OCI-LY7 (cell line): ENCODE measurements at regions not wholly inside any gene's neighbourhood (a gene's known extent, or its start where the extent isn't known, plus 50 kb on each side); places are given as distances from the start of the nearest gene placed in this dataset.

Experiments
- BruUV-seq: library from RNA; stranded (reverse); fragments of 400-500 nt; replicated peaks from 2 replicates; lab custom pipeline; 2021; lab: Mats Ljungman, UMichigan
- CTCF ChIA-PET: fragments of 300-600 bp; sonication (Branson Sonifier 250); formaldehyde crosslinking; loops from one replicate; lab custom pipeline; 2022; ENCODE audit warnings: antibody characterized with exemption; ENCODE audit not compliant: unreplicated experiment; lab: Charles Lee
- POLR2A ChIA-PET: fragments of 300-600 bp; sonication (Branson Sonifier 250); formaldehyde crosslinking; loops from one replicate; lab custom pipeline; 2022; ENCODE audit warnings: antibody characterized with exemption; lab: Charles Lee
- DNase-seq: peaks from one replicate; pipeline ENCODE4 v3.0.0-alpha.2; 2015; ENCODE audit warnings: low spot score
- H2AFZ ChIP-seq: fragments of 200-600 bp; sonication (generic), shearing (Covaris generic); 2 replicates; pipeline ENCODE4 v1.6.1; 2014; ENCODE audit warnings: mild to moderate bottlenecking, antibody characterized with exemption, low read length, moderate library complexity
- H3K27ac ChIP-seq: fragments of 200-600 bp; sonication (generic); 2 replicates; pipeline ENCODE4 v1.5.1; 2014; ENCODE audit warnings: mixed run types, low read depth, mild to moderate bottlenecking, moderate library complexity, low read length, inconsistent platforms; ENCODE audit not compliant: poor library complexity, severe bottlenecking
- H3K36me3 ChIP-seq: fragments of 200-600 bp; sonication (generic); 2 replicates; pipeline ENCODE4 v1.6.1; 2014; ENCODE audit warnings: mild to moderate bottlenecking, antibody characterized with exemption, low read length, moderate library complexity, mixed read lengths; ENCODE audit not compliant: insufficient read depth
- H3K4me1 ChIP-seq: fragments of 200-600 bp; sonication (generic); 2 replicates; pipeline ENCODE4 v1.5.1; 2014; ENCODE audit warnings: mild to moderate bottlenecking, low read length; ENCODE audit not compliant: insufficient read depth, poor library complexity, severe bottlenecking
- H3K4me2 ChIP-seq: fragments of 200-600 bp; sonication (generic); 2 replicates; pipeline ENCODE4 v1.6.1; 2014; ENCODE audit warnings: mild to moderate bottlenecking, low read length
- H3K4me3 ChIP-seq: fragments of 200-600 bp; sonication (generic); 2 replicates; pipeline ENCODE4 v1.5.1; 2014; ENCODE audit warnings: mild to moderate bottlenecking, low read depth, low read length; ENCODE audit not compliant: poor library complexity, severe bottlenecking
- H3K79me2 ChIP-seq: fragments of 200-600 bp; sonication (generic); 2 replicates; pipeline ENCODE4 v1.6.1; 2016; ENCODE audit warnings: low read depth, mild to moderate bottlenecking, low read length, moderate library complexity, mixed read lengths; ENCODE audit not compliant: insufficient read depth
- H3K9me2 ChIP-seq: fragments of 200-600 bp; sonication (generic); 2 replicates; pipeline ENCODE4 v1.6.1; 2016; ENCODE audit warnings: mild to moderate bottlenecking, low read length, mixed read lengths; ENCODE audit not compliant: insufficient read depth
- H3K9me3 ChIP-seq: fragments of 200-600 bp; sonication (generic); 2 replicates; pipeline ENCODE4 v1.6.1; 2014; ENCODE audit warnings: mild to moderate bottlenecking, mixed run types, low read length, mixed read lengths
- H4K20me1 ChIP-seq: fragments of 200-600 bp; sonication (generic); 2 replicates; pipeline ENCODE4 v1.6.1; 2014; ENCODE audit warnings: mild to moderate bottlenecking, antibody characterized with exemption, low read length, moderate library complexity, mixed read lengths; ENCODE audit not compliant: insufficient read depth
- EZH2phosphoT487 ChIP-seq: fragments of 200-600 bp; sonication (generic); IDR thresholded peaks from 2 replicates; pipeline ENCODE4 v1.6.1; 2018; ENCODE audit warnings: low read depth, borderline replicate concordance, mild to moderate bottlenecking, mixed run types, antibody characterized with exemption, low read length, moderate library complexity, mixed read lengths
- intact Hi-C: fragments of 100-400 bp; cut with micrococcal nuclease; formaldehyde crosslinking; loops from one replicate; pipeline ENCODE4 v1.10.0; 2022; ENCODE audit not compliant: unreplicated experiment
- TF ChIP-seq, protein P1 (sequence below): fragments of 200-600 bp; sonication (generic); conservative IDR thresholded peaks from 2 replicates; pipeline ENCODE4 v1.5.1; 2014; ENCODE audit warnings: mild to moderate bottlenecking, antibody characterized with exemption, low read length, moderate library complexity, mixed read lengths

DNA sequence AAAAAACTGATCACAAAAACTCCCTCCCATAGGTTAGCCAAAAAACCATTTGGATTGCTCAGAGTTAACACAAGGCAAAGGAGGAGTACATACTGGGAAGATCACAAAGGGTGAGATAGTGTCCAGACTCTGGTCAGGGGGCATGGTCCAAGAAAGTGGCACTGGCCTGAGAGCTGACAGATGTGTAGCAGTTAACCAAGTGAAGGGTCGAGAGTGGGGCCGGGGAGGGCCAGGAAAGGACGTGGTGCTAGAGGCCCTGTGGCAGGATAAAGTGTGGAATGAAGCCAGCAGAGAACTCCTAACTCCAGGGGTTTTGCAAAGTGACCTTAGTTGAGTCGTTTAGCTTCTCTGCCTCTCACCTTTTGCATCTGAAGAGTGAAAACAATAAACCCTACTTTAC is 290.5 kb downstream of the FOXA2 start:
- H3K9me2 ChIP-seq, result no peaks in the 10 kb centered on the region
- intact Hi-C loops, result no loop called here
- H3K79me2 ChIP-seq, result no peaks in the 10 kb centered on the region
- no peak overlapping the region for H2AFZ ChIP-seq
- no peaks in the 10 kb centered on the region for H4K20me1 ChIP-seq
- H3K9me3 ChIP-seq, result no peaks in the 10 kb centered on the region
- no peak overlapping the region for H3K4me3 ChIP-seq
- ChIA-PET CTCF (no interaction called here), POLR2A (no interaction called here)
- TF ChIP-seq, protein P1, sequence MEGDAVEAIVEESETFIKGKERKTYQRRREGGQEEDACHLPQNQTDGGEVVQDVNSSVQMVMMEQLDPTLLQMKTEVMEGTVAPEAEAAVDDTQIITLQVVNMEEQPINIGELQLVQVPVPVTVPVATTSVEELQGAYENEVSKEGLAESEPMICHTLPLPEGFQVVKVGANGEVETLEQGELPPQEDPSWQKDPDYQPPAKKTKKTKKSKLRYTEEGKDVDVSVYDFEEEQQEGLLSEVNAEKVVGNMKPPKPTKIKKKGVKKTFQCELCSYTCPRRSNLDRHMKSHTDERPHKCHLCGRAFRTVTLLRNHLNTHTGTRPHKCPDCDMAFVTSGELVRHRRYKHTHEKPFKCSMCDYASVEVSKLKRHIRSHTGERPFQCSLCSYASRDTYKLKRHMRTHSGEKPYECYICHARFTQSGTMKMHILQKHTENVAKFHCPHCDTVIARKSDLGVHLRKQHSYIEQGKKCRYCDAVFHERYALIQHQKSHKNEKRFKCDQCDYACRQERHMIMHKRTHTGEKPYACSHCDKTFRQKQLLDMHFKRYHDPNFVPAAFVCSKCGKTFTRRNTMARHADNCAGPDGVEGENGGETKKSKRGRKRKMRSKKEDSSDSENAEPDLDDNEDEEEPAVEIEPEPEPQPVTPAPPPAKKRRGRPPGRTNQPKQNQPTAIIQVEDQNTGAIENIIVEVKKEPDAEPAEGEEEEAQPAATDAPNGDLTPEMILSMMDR, result no peak
- no peak for TF ChIP-seq EZH2phosphoT487
- DNase-seq, result no peak
- H3K36me3 ChIP-seq, result no peaks in the 10 kb centered on the region
- H3K27ac ChIP-seq, result no peak overlapping the region
- H3K4me1 ChIP-seq, result no peaks in the 10 kb centered on the region
- no peak overlapping the region for H3K4me2 ChIP-seq
- no TSS peak for BruUV-seq

DNA sequence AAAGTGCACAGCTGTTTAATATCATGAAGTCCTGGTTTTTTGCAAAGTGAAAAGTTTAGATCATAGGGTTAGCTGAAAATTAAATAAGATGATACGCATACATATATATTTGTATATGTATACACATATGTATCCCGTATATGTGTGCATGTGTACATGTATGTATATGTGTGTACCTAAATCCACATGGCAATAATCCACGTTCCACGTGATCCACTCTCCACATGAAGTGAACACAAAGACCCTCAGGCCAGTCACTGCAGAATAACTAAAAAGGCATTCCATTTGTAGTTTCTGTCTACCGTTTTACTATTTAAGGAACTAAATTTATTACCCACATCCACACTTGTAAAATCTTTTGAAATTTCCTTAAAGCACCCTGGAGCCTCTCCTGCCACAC is 294.9 kb downstream of the FOXA2 start:
- DNase-seq, result no peak
- H2AFZ ChIP-seq, result no peak overlapping the region
- no peaks in the 10 kb centered on the region for H3K4me1 ChIP-seq
- no peak overlapping the region for H3K27ac ChIP-seq
- H3K9me2 ChIP-seq, result no peaks in the 10 kb centered on the region
- no peaks in the 10 kb centered on the region for H3K9me3 ChIP-seq
- H3K79me2 ChIP-seq, result no peaks in the 10 kb centered on the region
- H4K20me1 ChIP-seq, result no peaks in the 10 kb centered on the region
- CTCF ChIA-PET, result no interaction called here
- no peaks in the 10 kb centered on the region for H3K36me3 ChIP-seq
- no TSS peak for BruUV-seq
- POLR2A ChIA-PET, result no interaction called here
- TF ChIP-seq EZH2phosphoT487, result no peak
- TF ChIP-seq, protein P1, result no peak
- intact Hi-C loops, result no loop called here
- H3K4me3 ChIP-seq, result no peak overlapping the region
- no peak overlapping the region for H3K4me2 ChIP-seq

DNA sequence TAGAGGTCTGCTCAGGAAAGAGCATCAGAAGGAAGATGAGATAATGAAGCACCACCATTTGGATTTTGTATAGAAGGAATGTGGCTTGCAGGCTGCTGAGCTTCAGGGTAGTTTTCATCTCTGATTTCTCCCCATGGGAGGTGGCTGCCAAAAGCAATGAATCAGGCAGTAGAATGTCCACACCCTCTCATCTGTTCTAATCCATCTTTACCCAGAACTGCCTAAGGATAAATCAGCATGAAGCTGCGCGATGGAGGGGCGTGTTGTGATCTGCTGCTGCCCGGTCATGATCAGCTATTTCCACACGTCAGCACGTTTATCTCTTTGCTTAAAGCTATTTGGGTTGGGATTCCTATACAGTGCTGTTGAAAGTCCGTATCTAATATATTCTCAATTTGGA is 295.4 kb downstream of the FOXA2 start:
- no peak for DNase-seq
- TF ChIP-seq, protein P1, result no peak
- TF ChIP-seq EZH2phosphoT487, result no peak
- Histone ChIP-seq H3K79me2 (no peaks in the 10 kb centered on the region), H3K4me1 (no peaks in the 10 kb centered on the region), H3K4me3 (no peak overlapping the region), H3K9me3 (no peaks in the 10 kb centered on the region), H4K20me1 (no peaks in the 10 kb centered on the region), H3K4me2 (no peak overlapping the region), H3K27ac (no peak overlapping the region), H2AFZ (no peak overlapping the region), H3K9me2 (no peaks in the 10 kb centered on the region), H3K36me3 (no peaks in the 10 kb centered on the region)
- intact Hi-C loops, result no loop called here
- ChIA-PET POLR2A (no interaction called here), CTCF (no interaction called here)
- no TSS peak for BruUV-seq
